GM12875 (cell line): ENCODE measurements at regions not wholly inside any gene's neighbourhood (a gene's known extent, or its start where the extent isn't known, plus 50 kb on each side); places are given as distances from the start of the nearest gene placed in this dataset.

Source experiments
- H3K4me3 ChIP-seq: one replicate; pipeline ENCODE4 v1.5.1; 2011; ENCODE audit warnings: low read depth, low read length, control low read depth
- CTCF ChIP-seq: IDR thresholded peaks from 2 replicates; pipeline ENCODE4 v1.5.1; 2011; ENCODE audit warnings: low read depth, mild to moderate bottlenecking, control low read depth, inconsistent platforms, low read length, moderate library complexity, borderline replicate concordance; ENCODE audit not compliant: insufficient read depth

- no peak for TF ChIP-seq CTCF
- H3K4me3 ChIP-seq, result no peak overlapping the region
These were observed 398.9 kb downstream of the PLK2 start for GRCh38 chr5:58060996-58061395.

GRCh38 chr5:58057324-58057723, 402.6 kb downstream of the PLK2 start:
- TF ChIP-seq CTCF, result no peak
- no peak overlapping the region for H3K4me3 ChIP-seq

GRCh38 chr5:58056546-58056945, 403.3 kb downstream of the PLK2 start:
- TF ChIP-seq CTCF, result no peak
- no peak overlapping the region for H3K4me3 ChIP-seq

GRCh38 chr5:58054018-58054417, 405.9 kb downstream of the PLK2 start:
- no peak for TF ChIP-seq CTCF
- H3K4me3 ChIP-seq, result no peak overlapping the region

GRCh38 chr5:58048954-58049353, 410.9 kb downstream of the PLK2 start:
- H3K4me3 ChIP-seq, result no peak overlapping the region
- TF ChIP-seq CTCF, result no peak

- no peak overlapping the region for H3K4me3 ChIP-seq
- no peak for TF ChIP-seq CTCF
These were observed 411.5 kb downstream of the PLK2 start for GRCh38 chr5:58048185-58048925.

GRCh38 chr5:58046371-58046770, 413.5 kb downstream of the PLK2 start:
- TF ChIP-seq CTCF, result no peak
- H3K4me3 ChIP-seq, result no peak overlapping the region
